NOMO-1 (cell line): ENCODE measurements at regions not wholly inside any gene's neighbourhood (a gene's known extent, or its start where the extent isn't known, plus 50 kb on each side); places are given as distances from the start of the nearest gene placed in this dataset.

ENCODE experiments used
- DNase-seq, 2 experiments: peaks; one replicate each; lab custom pipeline; 2025; ENCODE audit not compliant: unreplicated experiment in 2 of 2; lab: John Stamatoyannopoulos, UW

DNA sequence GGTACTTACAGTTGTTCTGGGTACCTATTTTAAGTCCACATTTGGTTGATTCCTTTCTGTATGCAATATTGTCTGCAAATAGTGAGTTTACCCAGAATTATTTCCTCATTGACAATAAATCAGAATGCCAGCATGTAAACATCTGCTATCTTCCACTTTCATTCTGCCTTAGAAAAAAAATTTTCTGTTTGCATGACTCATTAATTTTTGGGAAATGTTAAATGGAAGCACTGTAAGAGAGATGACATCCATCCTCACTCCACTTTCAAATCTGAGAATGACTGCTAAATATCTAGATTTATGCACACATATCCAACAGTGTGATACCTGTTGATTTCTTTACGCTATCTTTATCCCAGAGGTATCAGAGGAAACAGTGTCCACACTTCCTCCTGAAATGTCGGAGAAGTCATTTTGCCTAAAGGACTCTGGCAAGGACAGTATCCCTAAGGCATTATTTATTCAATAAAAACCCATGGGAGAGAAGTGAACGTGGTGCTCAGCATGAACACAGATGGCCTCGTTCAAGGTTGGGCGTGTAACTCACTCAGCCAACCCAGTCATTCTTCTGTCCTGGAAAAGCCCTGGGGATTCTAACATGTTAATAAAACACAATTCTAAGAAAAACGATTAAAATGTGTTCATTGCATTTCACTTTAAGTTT lies 780.9 kb downstream of the QKI start:
- DNase-seq = no peak

GRCh38 chr6:164188861-164189260 lies 774.3 kb downstream of the QKI start:
- DNase-seq = no peak

- DNase-seq = no peak
Measured at GRCh38 chr6:164185471-164185871, 771.0 kb downstream of the QKI start.

DNA sequence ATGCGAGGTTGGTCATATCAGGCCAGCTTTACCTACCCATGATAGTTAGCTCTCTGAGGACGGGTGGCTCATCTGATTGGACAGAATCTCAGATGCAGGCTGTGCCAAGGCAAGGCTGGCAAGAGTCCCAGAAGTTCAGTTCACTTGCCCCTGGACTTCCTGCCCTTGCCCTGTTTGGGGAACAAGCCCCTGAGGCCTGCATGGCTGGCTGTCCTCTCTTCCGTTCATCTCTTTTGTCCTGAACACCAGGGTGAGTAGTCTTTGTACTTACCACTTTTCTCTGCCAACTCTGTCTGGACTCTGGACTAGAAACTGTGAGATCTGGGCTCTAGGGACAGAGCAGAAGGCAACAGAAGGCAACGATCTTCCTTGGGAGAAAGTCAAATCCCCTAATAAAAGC lies 769.9 kb downstream of the QKI start:
- no peak for DNase-seq

- no peak for DNase-seq
Measured at GRCh38 chr6:164183556-164184123, 769.1 kb downstream of the QKI start.

- DNase-seq = no peak
Measured at GRCh38 chr6:164178679-164179332, 764.3 kb downstream of the QKI start.

- DNase-seq = no peak
Measured at GRCh38 chr6:164169355-164169754, 754.8 kb downstream of the QKI start.

GRCh38 chr6:164168595-164168994 lies 754.1 kb downstream of the QKI start:
- no peak for DNase-seq

GRCh38 chr6:164167873-164168405 lies 753.4 kb downstream of the QKI start:
- no peak for DNase-seq

GRCh38 chr6:164166996-164167395 lies 752.5 kb downstream of the QKI start:
- DNase-seq = no peak

DNA sequence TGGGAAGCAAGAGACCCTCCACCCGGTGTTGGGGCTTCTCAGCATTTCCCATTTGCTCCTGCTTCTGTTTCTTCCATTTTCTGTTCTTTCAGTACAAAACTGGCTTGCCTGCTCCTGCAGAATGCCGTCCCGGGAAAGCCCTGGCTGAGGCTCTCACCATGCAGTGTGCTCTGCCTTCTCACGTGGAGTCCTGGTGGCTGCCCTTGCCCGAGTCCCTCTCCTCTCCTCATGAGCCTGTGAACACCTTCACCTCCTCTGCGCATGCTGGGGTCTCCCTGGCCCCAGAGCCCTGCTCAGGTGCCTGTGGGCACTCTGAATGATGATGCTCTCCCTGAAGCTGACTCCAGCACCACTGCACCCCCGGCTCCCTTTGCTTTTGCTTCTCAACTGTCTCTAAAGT lies 752.0 kb downstream of the QKI start:
- DNase-seq = no peak

DNA sequence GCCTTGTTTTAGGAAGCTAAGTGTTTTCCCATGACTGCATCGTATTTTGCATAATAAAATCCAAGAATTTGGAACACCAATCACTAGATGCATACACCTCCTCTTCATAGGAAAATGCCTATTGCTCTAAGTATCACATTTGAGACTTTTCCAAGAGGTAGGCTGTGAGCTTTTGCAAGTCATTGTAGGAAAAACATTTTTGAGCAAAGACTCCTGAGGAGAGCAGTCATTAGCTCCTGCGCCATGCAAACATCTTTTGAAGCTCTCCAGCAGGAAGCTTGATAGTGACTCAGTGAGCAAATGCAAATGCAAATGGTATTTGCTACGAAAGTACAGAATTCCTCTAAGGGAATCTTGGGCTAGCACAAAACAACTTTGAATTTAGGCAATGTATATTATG lies 750.4 kb downstream of the QKI start:
- DNase-seq = no peak

DNA sequence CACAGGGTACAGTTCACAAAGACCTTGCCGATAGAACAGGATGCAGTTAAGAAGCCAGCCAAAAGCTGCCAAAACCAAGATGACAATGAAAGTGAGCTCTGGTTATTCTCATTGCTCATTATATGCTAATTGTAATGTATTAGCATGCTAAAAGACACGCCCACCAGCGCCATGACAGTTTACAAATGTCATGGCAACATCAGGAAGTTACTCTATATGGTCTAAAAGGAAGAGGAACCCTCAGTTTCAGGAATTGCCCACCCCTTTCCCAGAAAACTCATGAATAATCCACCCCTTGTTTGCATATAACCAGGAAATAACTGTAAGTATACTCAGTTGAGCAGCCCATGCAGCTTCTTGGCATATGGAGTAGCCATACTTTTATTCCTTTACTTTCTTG lies 748.7 kb downstream of the QKI start:
- DNase-seq = no peak

GRCh38 chr6:164159061-164159460 lies 744.5 kb downstream of the QKI start:
- no peak for DNase-seq

DNA sequence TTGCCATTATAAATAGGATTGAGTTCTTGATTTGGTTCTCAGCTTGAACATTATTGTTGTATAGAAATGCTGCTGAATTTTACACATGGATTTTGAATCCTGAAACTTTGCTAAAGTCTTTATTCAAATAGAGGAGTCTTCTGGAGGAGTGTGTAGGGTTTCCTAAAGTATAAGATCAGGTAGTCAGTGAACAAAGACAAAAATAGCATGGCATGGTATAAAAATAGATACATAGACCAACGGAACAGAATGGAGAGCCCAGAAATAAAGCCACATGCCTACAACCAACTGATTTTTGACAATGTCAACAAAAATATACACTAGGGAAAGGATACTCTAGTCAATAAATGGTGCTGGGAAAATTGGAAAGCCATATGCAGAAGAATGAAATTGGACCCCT lies 740.1 kb downstream of the QKI start:
- no peak for DNase-seq

DNA sequence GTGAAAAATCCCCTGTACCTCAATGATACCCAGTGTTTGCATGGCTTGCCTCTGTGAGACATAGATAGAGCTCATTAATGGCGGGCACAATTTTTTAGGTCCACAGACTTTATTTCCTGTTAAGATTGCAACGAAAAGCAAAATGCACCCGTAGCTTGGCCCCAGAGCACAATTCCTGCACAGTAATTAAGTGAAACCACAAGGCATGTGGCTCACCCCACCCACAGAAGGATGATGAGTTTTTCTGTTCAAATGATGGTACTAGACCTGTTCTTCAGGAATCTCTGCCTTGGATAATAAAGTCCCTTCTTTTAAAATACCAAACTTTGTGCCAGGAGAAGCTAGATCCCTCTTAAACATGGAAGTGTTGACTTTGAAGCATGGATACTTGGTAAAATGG lies 738.1 kb downstream of the QKI start:
- DNase-seq = no peak

GRCh38 chr6:164151161-164152120 lies 736.9 kb downstream of the QKI start:
- no peak for DNase-seq

DNA sequence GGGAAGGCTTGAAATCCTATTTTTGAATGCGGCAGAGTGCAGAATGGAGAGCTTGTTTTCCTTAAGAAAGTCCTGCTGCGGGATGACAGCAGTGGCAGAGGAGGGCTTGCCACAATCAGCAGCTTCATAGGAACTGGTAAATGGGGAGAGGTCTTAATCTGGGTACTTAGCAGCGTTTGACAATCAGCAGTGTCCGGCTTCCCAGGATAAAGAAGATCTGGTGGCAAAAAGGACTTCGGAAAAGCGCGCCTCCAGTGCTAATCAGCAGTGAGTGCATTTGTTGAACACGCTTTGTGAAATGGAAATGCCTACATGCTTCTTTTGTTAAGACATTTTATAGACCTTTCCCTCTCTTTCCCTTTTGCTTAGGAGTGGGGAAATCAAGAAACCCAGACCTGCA lies 735.7 kb downstream of the QKI start:
- no peak for DNase-seq

DNA sequence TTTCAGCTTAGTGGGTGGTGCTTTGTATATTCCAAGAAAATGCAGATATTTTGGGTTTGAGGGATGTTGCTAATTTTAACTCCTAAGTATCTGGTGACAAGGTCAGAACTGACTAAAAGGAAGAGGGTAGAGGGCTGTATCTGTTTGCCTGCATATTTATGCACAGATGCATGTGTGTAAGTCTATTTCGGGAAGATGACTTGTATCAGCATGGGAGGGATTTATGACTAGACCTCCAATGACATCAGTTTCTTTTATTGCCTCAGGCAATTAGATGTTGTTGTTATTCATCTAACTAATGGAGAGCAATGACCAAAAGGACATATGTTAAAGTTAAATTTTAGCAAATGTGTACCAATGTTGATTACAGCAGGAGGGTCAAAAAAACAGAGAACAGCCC lies 734.3 kb downstream of the QKI start:
- DNase-seq = no peak

DNA sequence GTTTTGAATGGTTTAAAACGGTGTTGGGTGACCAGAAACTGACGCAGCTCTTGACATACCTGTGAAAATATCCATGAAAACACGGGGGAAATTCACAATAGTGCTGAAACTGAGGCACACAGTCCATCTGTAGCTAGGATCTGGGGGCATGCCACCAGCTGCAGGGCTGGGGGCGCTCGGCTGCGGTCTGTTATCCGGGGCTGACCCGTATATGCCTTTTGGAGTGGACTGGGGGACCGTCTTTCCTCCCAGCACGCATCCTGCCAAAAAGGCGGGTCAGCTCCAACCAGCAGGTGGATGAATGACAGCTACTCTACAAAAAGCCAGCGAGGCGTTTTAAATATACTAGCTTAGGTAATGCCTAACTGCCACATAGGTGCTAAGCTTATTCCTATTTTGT lies 729.8 kb downstream of the QKI start:
- no peak for DNase-seq

DNA sequence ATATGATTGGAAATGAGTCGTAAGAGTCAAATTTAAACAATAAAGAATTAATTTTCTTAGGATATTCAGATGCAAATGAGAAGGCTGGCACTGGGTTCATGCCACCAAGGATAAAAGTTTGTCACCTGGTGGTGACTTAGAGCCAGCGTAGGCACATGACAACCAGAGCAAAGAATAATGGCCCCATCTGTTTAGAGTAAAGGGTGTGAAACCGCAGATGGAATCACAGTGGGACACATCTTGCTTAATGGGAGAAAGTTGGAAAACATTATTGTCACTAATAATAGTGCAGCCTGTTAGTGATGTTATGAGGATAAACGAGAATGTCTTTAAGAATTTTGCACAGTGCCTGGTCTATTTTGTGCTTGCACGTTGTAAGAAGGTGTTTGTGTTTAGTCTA lies 727.8 kb downstream of the QKI start:
- no peak for DNase-seq
